Upper lobe of left lung (tissue), 4 donors: ENCODE measurements at regions not wholly inside any gene's neighbourhood (a gene's known extent, or its start where the extent isn't known, plus 50 kb on each side); places are given as distances from the start of the nearest gene placed in this dataset.
"Not testable (repeated sequence)": the region's sequence is repeated elsewhere in the genome, so short reads cannot be mapped to it uniquely, and the experiment has no call there.

Source experiments
- CTCF ChIP-seq, 6 experiments: fragments of 450-650 bp in 4 of 6; fragments of 200-600 bp in 2 of 6; sonication (generic) in 2 of 6; IDR thresholded peaks; one replicate each; pipeline ENCODE4 v1.5.1; 2016 to 2019; ENCODE audit warnings: antibody characterized with exemption in 6 of 6
- EP300 ChIP-seq, 4 donors: sonication (generic); formaldehyde crosslinking; IDR thresholded peaks; one replicate each; pipeline ENCODE4 v1.5.1; 2017; ENCODE audit warnings: antibody characterized with exemption in 4 of 4, control low read depth in 2 of 4
- POLR2A ChIP-seq, 4 donors: fragments of 450-650 bp; IDR thresholded peaks; one replicate each; pipeline ENCODE4 v1.5.1; 2016 to 2017; ENCODE audit warnings: antibody characterized with exemption in 4 of 4, mild to moderate bottlenecking in 2 of 4
- POLR2AphosphoS5 ChIP-seq, 2 donors: sonication (generic); formaldehyde crosslinking; IDR thresholded peaks; one replicate each; pipeline ENCODE4 v1.5.1; 2017; ENCODE audit warnings: antibody characterized with exemption in 2 of 2

DNA sequence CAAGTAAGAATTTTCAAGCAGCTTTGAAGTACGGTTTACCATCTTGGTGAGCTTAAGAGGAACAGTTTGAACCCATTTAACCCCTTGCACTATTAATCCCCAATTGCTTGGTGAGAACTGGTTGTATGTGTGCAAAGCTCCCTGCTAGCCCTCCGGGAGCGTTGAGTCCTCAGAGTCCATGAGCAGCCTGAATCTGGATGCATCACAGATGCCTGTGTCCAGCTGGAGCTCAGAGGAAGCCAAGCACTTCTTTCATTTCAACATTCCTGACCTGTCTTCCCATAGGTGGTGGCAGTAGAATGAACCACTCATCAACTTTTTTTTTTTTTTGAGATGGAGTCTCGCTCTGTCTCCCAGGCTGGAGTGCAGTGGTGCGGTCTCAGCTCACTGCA lies 199.9 kb upstream of the IRF2BP2 start:
- not testable (repeated sequence) for TF ChIP-seq CTCF, POLR2A, EP300, POLR2AphosphoS5 (IDR thresholded peaks at IDR 0.05)
